Peyer's patch (tissue), 4 donors: ENCODE measurements at regions not wholly inside any gene's neighbourhood (a gene's known extent, or its start where the extent isn't known, plus 50 kb on each side); places are given as distances from the start of the nearest gene placed in this dataset.

Source experiments
- POLR2A ChIP-seq, 2 donors: fragments of 450-650 bp; IDR thresholded peaks; one replicate each; pipeline ENCODE4 v1.5.1; 2017; ENCODE audit warnings: antibody characterized with exemption in 2 of 2, mild to moderate bottlenecking in 2 of 2, moderate library complexity in 2 of 2
- TF ChIP-seq, protein P1 (sequence below), 6 experiments: fragments of 450-650 bp in 4 of 6; fragments of 200-600 bp in 2 of 6; sonication (generic) in 1 of 6; IDR thresholded peaks; one replicate each; pipeline ENCODE4 v1.5.1; 2017 to 2019; ENCODE audit warnings: antibody characterized with exemption in 6 of 6, mild to moderate bottlenecking in 3 of 6, moderate library complexity in 1 of 6

- TF ChIP-seq, protein P1, sequence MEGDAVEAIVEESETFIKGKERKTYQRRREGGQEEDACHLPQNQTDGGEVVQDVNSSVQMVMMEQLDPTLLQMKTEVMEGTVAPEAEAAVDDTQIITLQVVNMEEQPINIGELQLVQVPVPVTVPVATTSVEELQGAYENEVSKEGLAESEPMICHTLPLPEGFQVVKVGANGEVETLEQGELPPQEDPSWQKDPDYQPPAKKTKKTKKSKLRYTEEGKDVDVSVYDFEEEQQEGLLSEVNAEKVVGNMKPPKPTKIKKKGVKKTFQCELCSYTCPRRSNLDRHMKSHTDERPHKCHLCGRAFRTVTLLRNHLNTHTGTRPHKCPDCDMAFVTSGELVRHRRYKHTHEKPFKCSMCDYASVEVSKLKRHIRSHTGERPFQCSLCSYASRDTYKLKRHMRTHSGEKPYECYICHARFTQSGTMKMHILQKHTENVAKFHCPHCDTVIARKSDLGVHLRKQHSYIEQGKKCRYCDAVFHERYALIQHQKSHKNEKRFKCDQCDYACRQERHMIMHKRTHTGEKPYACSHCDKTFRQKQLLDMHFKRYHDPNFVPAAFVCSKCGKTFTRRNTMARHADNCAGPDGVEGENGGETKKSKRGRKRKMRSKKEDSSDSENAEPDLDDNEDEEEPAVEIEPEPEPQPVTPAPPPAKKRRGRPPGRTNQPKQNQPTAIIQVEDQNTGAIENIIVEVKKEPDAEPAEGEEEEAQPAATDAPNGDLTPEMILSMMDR (IDR thresholded peaks at IDR 0.05): no peak
- no peak for TF ChIP-seq POLR2A (IDR thresholded peaks at IDR 0.05)
Observed at GRCh38 chr10:120403109-120403508, 53.9 kb upstream of the PLPP4 start.
